NCI-H748 (cell line): ENCODE measurements at regions not wholly inside any gene's neighbourhood (a gene's known extent, or its start where the extent isn't known, plus 50 kb on each side); places are given as distances from the start of the nearest gene placed in this dataset.

Source experiments
- DNase-seq: peaks from one replicate; lab custom pipeline; 2025; ENCODE audit not compliant: unreplicated experiment; lab: John Stamatoyannopoulos, UW

GRCh38 chr14:29030970-29031369, 264.4 kb downstream of the FOXG1 start:
- peak; percentile 13 for DNase-seq

GRCh38 chr14:29035134-29035533, 268.5 kb downstream of the FOXG1 start:
- DNase-seq = no peak

DNA sequence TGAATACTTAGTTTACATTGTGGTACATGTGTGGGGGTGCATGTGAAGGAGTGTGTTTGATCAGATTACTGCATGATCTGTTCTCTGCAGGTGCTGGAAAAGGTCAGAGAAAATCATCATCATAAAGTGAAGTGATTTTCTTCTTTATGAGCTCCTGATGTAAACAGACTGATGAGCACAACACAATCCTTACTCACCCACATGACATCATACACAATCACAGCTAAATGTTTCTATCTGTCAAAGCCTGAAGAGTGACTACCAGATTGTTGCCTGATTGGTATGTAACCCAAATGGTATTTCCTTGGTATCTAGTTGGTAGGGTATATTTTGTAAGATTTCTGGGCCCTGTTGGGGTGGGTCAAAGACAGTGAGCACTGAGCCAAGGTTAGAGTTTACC, 270.8 kb downstream of the FOXG1 start:
- peak; percentile 81 for DNase-seq

GRCh38 chr14:29039171-29039570, 272.6 kb downstream of the FOXG1 start:
- DNase-seq = peak; percentile 22

GRCh38 chr14:29042551-29042950, 276.0 kb downstream of the FOXG1 start:
- no peak for DNase-seq

DNA sequence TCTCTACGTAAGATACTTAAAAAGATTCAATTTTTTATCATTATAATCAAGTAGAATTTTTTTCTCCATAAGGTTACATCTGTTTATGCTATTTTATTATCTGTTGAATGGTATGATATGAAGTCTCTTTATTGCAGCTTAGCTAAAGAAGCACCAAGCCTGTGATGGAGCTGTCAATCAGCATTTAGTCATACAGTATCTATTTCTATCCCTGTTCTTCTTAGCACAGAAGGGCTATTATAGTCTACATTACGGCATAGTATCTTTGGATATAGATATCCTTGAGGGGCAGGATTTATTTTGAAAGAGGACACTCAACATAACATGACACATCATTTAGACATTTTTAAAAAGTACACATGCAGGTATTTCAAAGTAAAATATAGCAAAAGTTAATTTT, 277.1 kb downstream of the FOXG1 start:
- no peak for DNase-seq

DNA sequence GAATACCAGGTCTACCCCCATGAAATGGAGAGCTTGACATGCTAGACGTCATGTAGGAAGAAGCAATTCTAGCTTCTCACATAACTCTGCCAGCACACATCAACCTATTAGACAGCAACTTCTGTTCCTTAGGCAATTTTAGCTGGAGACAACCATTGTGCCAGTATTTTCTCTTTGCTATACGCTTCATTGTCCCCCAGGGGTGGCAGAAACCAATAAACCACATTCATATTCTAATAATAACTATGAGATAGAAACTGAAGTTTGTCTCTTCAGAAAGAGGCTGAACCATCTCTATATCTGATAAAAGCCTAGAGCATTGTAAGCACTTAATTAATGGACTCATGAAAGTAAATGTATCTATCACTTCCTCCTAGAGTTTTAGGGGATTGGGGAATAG, 278.6 kb downstream of the FOXG1 start:
- no peak for DNase-seq

- peak; percentile 16 for DNase-seq
Observed at GRCh38 chr14:29054119-29054518, 287.5 kb downstream of the FOXG1 start.

GRCh38 chr14:29056041-29056566, 289.5 kb downstream of the FOXG1 start:
- no peak for DNase-seq

- no peak for DNase-seq
Observed at GRCh38 chr14:29061702-29062101, 295.1 kb downstream of the FOXG1 start.

GRCh38 chr14:29062466-29062865, 295.9 kb downstream of the FOXG1 start:
- no peak for DNase-seq

- DNase-seq = peak; percentile 40
Observed at GRCh38 chr14:29062976-29063375, 296.4 kb downstream of the FOXG1 start.

DNA sequence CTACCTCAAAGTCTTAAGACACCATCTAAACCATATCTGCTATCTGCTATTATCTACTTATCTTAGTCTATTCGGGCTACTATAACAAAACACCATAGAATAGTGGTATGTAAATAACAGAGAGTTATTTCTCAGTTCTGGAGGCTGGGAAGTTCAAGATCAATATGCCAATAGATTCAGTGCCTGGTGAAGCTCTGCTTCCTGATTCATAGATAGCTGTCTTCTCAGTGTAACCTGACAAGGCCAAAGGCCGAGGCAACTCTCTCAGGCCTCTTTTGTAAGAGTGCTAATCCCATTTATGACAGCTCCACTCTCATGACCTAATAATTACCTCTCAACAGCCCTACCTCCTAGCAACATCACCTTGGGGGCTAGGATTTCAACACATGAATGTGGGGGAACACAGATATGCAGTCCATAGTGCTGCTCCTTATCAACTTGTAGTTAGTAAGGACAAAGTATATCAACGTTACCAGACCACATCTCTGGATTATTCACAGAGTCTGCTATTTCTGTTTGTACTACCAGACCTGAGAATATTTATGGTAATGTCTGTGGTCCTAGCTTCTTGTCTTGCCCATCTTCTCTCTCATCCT, 297.8 kb downstream of the FOXG1 start:
- DNase-seq = no peak

DNA sequence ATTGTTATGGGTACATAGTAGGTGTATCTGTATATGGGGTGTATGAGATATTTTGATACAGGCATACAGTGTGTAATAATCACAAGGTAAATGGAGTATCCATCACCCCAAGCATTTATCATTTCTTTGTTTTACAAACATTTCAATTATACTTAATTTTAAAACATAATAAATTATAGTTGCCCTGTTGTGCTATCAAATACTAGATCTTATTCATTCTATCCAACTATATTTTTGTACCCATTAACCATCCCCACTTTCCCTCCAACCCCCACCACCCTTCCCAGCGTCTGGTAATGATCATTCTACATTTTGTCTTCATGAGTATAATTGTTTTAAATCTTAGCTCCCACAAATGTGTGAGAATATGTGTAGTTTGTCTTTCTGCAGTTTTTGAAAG, 302.6 kb downstream of the FOXG1 start:
- DNase-seq = no peak

DNA sequence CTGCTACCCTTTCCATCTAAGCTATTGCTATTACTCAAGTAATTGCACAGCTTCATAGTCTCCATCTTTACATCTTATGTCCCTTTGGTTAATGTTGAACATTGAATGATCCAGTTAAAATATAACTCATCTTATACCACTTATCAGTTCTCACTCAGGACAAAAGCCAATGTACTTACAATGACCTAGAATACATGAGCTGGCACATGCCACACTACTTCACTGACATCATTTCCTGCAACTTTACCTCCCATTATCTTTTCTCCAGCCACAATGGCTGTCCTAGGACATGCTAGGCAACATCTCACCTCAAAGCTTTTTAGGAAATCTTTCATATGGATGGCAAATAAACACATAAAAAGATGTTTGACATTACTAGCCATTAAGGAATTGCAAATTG, 309.2 kb downstream of the FOXG1 start:
- peak; percentile 18 for DNase-seq

DNA sequence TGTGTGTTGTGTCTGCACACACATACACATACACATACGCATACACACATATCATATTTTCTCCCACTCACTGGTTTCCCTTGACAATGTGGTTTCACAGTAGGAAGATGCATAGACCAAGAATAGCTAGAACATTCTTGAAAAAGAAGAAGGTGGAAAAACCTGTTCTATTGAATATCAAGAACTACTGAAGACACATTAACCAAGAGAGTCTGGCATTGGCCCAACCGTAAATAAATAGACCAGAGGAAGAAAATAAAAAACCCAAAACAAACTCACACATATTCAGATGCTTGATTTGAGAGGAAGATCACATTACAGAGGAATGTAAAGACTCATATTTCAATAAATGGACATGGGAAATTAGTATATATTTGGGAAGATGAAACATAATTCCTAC, 311.3 kb downstream of the FOXG1 start:
- no peak for DNase-seq

GRCh38 chr14:29078810-29079522, 312.4 kb downstream of the FOXG1 start:
- DNase-seq = peak; percentile 10

DNA sequence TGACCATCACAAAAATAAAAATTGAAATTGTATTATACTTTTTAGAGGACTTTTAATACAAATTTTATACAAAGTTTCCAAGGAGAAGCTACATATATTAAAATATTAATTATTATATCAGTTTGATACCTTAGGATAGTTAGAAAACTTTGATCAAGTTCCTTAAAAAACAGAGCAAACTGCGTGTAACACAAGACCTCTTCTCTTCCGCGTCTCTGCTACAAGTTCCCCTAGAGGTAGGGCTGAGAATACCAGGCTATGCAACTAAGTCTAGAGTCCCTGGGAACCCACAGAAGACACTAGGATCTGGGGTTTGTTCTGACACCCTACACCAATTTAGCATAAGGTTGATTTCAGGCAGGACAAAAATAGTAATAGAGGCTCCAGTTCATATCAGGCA, 319.0 kb downstream of the FOXG1 start:
- DNase-seq = no peak

GRCh38 chr14:29089849-29090248, 323.3 kb downstream of the FOXG1 start:
- DNase-seq = no peak

- DNase-seq = no peak
Observed at GRCh38 chr14:29092121-29092520, 325.5 kb downstream of the FOXG1 start.

DNA sequence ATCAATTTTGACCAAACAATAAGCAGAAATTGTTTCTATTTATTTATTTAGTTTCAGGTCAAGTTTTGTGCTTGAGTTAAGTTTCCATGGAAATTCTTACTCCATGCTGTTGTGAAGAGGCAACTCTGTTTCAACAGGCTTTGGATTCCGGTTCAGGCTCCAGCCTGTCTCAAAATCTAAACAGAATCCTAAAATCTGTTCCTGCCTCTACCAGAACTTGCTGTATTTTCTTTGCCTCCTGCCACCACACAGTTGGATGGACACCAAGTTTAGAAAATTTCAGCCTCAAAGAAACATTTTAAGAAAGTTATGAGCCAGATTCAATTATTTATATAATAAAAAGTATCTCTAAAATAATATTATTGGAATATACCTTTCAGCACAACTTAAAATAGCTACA, 330.9 kb downstream of the FOXG1 start:
- DNase-seq = no peak

DNA sequence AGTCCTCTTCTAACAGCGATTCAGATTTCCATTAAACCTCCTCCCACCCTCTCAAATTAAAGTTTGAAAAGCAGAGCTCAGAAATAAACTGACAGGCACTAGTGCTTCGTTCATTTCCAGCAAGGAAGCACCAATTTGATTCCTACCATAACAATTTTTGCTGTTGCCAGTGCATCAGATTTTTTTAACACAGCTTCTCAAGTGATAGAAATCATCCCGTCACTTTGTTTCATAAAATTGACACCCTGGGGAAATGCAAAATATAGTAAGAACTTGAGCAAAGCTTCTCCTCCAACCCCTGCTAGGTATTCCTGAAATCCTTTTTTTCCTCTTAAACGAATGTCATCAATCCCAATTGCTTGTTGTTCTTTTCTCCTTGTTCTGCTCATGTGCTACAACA, 332.1 kb downstream of the FOXG1 start:
- no peak for DNase-seq

DNA sequence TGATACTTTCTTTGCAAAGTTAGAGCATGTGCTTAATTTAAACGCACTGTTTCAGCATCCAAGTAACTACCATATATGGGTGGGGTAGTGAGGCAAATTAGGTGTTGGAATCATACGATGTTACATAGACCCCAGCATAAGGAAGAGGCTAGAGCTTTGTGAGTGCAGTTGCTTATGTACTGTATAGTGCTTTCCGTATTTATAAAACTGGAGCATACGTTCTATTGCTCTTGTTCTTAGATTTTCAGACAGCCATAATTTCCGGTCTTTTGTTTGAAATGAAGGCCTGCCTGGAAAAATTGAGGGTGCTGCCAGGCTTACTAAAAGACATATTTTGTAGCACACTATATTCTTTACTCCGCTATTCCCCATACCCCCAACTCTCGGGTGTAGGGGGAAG, 335.7 kb downstream of the FOXG1 start:
- DNase-seq = no peak
